ENCODE measurements at regions not wholly inside any gene's neighbourhood (a gene's known extent, or its start where the extent isn't known, plus 50 kb on each side); places are given as distances from the start of the nearest gene placed in this dataset.

- no TSS peak for BruUV-seq (replicated peaks)
- CTCF ChIA-PET = no interaction called here
- no peaks in the 10 kb centered on the region for H3K36me3 Mint-ChIP-seq (ENCODE audit: insufficient read depth, unreplicated experiment)
Measured at GRCh38 chr20:52616629-52617028, 355.5 kb upstream of the TSHZ2 start.

DNA sequence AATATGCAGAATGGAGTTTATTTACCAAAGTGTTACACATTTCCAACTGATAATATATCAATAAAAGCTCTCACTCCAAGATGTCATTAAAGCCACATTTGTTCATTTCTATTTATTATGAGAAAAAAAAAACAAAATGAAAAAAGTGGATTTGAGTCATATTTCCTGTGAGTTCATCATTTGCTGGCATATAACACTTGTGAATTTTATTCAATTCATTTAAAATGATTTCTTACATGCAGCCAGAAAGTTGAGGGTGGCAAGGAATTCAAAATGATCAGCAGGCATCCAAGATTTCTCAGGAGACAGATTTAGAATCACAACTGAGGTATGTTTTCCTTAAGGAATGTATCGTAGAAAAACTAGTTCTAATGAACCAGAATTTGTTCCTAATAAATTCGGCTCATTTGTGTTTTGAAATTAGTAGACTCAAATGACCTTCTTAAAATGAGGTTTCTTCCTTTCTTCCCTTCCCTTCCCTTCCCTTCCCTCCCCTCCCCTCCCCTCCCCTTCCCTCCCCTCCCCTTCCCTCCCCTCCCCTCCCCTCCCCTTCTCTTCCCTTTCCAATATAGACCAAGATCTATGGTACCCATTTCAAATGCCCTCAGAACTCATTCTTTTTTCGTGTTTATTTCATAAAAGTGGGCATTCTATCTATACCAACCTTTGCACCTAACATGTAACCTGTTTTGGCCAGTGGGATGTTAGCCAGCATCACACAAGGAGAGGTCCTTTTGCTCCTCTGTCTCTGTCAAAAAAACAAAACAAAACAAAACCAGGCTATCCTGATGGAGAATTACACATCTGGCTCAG lies 357.9 kb upstream of the TSHZ2 start:
- DNase-seq = no peak
- Histone ChIP-seq H3K4me3 (ENCODE audit: low read depth, low read length) (no peak overlapping the region), H3K4me1 (no peaks in the 10 kb centered on the region), H3K36me3 (ENCODE audit: control insufficient read depth, insufficient read depth, low read length) (no peaks in the 10 kb centered on the region), H3K9me3 (no peaks in the 10 kb centered on the region), H3K27me3 (replicated peaks; ENCODE audit: control insufficient read depth, insufficient read depth, low read length) (0 out of 2 replicates have a peak, but pooled peaks cover 3% of the 10 kb centered on the region)
- no peaks in the 10 kb centered on the region for H3K4me1 Mint-ChIP-seq (ENCODE audit: low read depth, unreplicated experiment)
- ChIA-PET POLR2A (no interaction called here), CTCF (no interaction called here)
- H3K4me3 Mint-ChIP-seq (ENCODE audit: unreplicated experiment) = no peak overlapping the region
- no peaks in the 10 kb centered on the region for H3K36me3 Mint-ChIP-seq (ENCODE audit: insufficient read depth, unreplicated experiment)
- H3K27me3 Mint-ChIP-seq (ENCODE audit: insufficient read depth, unreplicated experiment) = peaks cover 26% of the 10 kb centered on the region
- BruUV-seq (replicated peaks) = no TSS peak
- intact Hi-C loops (cut with micrococcal nuclease; ENCODE audit: unreplicated experiment) = no loop called here
- no peak for TF ChIP-seq CTCF (IDR thresholded peaks at IDR 0.05; ENCODE audit: insufficient read depth in 1 of 2, low read depth in 1 of 2, low read length in 1 of 2, severe bottlenecking in 1 of 2, unreplicated experiment in 1 of 2)
- no peak overlapping the region for H3K27ac Mint-ChIP-seq (ENCODE audit: unreplicated experiment)
- H3K9me3 Mint-ChIP-seq (ENCODE audit: unreplicated experiment) = peaks cover 7% of the 10 kb centered on the region

More at GRCh38 chr20:52616629-52617028, 355.5 kb upstream of the TSHZ2 start:
- Histone ChIP-seq H3K36me3 (ENCODE audit: control insufficient read depth, insufficient read depth, low read length) (no peaks in the 10 kb centered on the region), H3K4me3 (ENCODE audit: low read depth, low read length) (no peak overlapping the region), H3K27me3 (replicated peaks; ENCODE audit: control insufficient read depth, insufficient read depth, low read length) (0 out of 2 replicates have a peak, but pooled peaks cover 3% of the 10 kb centered on the region), H3K4me1 (no peaks in the 10 kb centered on the region), H3K9me3 (no peaks in the 10 kb centered on the region)
- Mint-ChIP-seq H3K4me3 (ENCODE audit: unreplicated experiment) (no peak overlapping the region), H3K4me1 (ENCODE audit: low read depth, unreplicated experiment) (no peaks in the 10 kb centered on the region), H3K27me3 (ENCODE audit: insufficient read depth, unreplicated experiment) (peaks cover 32% of the 10 kb centered on the region), H3K27ac (ENCODE audit: unreplicated experiment) (no peak overlapping the region), H3K9me3 (ENCODE audit: unreplicated experiment) (no peaks in the 10 kb centered on the region)
- POLR2A ChIA-PET = no interaction called here
- DNase-seq = no peak
- no peak for TF ChIP-seq CTCF (IDR thresholded peaks at IDR 0.05; ENCODE audit: insufficient read depth in 1 of 2, low read depth in 1 of 2, low read length in 1 of 2, severe bottlenecking in 1 of 2, unreplicated experiment in 1 of 2)
- intact Hi-C loops (cut with micrococcal nuclease; ENCODE audit: unreplicated experiment) = no loop called here

DNA sequence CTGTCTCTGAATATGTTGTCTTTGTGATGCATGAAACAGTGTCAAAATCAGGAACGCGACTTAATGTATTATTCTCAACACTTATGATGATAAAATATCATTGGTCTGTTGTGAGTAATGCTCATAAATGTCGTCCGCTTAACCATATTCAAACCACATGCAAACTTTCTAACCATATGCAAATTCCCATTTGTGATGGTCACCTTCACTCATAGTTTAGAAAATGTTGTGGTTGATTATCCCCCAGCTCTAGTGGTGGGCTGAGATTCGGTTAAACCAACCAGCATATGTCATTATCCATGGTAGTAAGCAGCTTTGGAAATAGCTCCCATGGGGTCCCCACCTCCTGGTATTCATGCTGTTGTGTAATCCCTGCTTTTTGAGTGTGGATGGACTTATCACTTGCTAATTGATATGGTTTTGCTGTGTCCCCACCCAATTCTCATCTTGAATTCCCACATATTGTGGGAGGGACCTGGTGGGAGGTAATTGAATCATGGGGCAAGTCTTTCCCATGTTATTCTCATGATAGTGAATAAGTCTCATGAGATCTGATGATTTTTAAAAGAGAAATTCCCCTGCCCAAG lies 360.0 kb upstream of the TSHZ2 start:
- no peak for TF ChIP-seq CTCF (IDR thresholded peaks at IDR 0.05; ENCODE audit: insufficient read depth in 1 of 2, low read depth in 1 of 2, low read length in 1 of 2, severe bottlenecking in 1 of 2, unreplicated experiment in 1 of 2)
- Mint-ChIP-seq H3K27me3 (ENCODE audit: insufficient read depth, unreplicated experiment) (peaks cover 30% of the 10 kb centered on the region), H3K36me3 (ENCODE audit: insufficient read depth, unreplicated experiment) (no peaks in the 10 kb centered on the region), H3K9me3 (ENCODE audit: unreplicated experiment) (peaks cover 7% of the 10 kb centered on the region), H3K27ac (ENCODE audit: unreplicated experiment) (no peak overlapping the region), H3K4me3 (ENCODE audit: unreplicated experiment) (no peak overlapping the region), H3K4me1 (ENCODE audit: low read depth, unreplicated experiment) (no peaks in the 10 kb centered on the region)
- no peaks in the 10 kb centered on the region for H3K9me3 ChIP-seq
- H3K36me3 ChIP-seq (ENCODE audit: control insufficient read depth, insufficient read depth, low read length) = no peaks in the 10 kb centered on the region
- POLR2A ChIA-PET = no interaction called here
- H3K4me1 ChIP-seq = no peaks in the 10 kb centered on the region
- CTCF ChIA-PET = no interaction called here
- DNase-seq = no peak
- intact Hi-C loops (cut with micrococcal nuclease; ENCODE audit: unreplicated experiment) = no loop called here
- no TSS peak for BruUV-seq (replicated peaks)
- H3K4me3 ChIP-seq (ENCODE audit: low read depth, low read length) = no peak overlapping the region
- 0 out of 2 replicates have a peak, but pooled peaks cover 2% of the 10 kb centered on the region for H3K27me3 ChIP-seq (replicated peaks; ENCODE audit: control insufficient read depth, insufficient read depth, low read length)
